Coronary artery (tissue), 2 donors: ENCODE measurements at regions not wholly inside any gene's neighbourhood (a gene's known extent, or its start where the extent isn't known, plus 50 kb on each side); places are given as distances from the start of the nearest gene placed in this dataset.

ENCODE experiments used
- DNase-seq: peaks from one replicate; pipeline ENCODE4 v3.0.0-alpha.2; 2017; ENCODE audit warnings: low spot score
- H3K27ac ChIP-seq, 2 donors: fragments of 200-600 bp; sonication (generic); one replicate each; pipeline ENCODE4 v1.5.1; 2016 to 2019
- H3K4me3 ChIP-seq: fragments of 200-600 bp; sonication (generic); 2 replicates; pipeline ENCODE4 v1.5.1; 2016; ENCODE audit warnings: mild to moderate bottlenecking, moderate library complexity
- CTCF ChIP-seq: fragments of 200-600 bp; sonication (generic); IDR thresholded peaks from one replicate; pipeline ENCODE4 v1.5.1; 2019; ENCODE audit warnings: antibody characterized with exemption

- Histone ChIP-seq H3K27ac (no peak overlapping the region), H3K4me3 (no peak overlapping the region)
- DNase-seq, result no peak
- TF ChIP-seq CTCF, result no peak
These were observed 968.4 kb downstream of the ZPLD1 start for GRCh38 chr3:103403191-103403590.

DNA sequence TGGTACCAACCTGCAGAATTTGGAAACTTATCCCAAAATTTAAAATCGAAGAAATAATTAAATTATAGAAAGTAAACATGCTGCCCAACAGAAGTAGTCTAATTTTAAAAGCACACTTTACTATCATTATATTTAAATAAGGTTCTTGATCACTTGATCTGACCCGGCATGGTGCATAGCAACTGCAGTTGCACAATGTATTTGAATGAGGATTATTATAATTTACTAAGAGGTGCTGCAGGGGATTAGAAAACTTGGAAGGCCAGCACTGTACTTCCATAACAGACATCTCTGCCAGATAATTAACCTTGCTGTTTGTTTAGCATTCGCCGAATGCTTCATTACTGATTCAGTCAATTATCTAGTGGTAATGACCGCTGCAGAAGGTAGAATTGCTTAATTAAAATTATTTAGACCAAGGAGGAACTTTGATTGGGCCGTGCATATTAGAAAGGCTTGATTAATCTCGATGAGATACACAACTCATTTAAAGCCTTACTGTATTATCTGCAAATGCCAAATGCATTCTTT lies 971.6 kb downstream of the ZPLD1 start:
- Histone ChIP-seq H3K4me3 (no peak overlapping the region), H3K27ac (no peak overlapping the region)
- TF ChIP-seq CTCF, result no peak
- DNase-seq, result no peak

- Histone ChIP-seq H3K4me3 (no peak overlapping the region), H3K27ac (no peak overlapping the region)
- TF ChIP-seq CTCF, result no peak
- DNase-seq, result no peak
These were observed 975.4 kb downstream of the ZPLD1 start for GRCh38 chr3:103410231-103410630.

- DNase-seq, result no peak
- Histone ChIP-seq H3K4me3 (no peak overlapping the region), H3K27ac (no peak overlapping the region)
- TF ChIP-seq CTCF, result no peak
These were observed 986.6 kb downstream of the ZPLD1 start for GRCh38 chr3:103421460-103421859.

- TF ChIP-seq CTCF, result no peak
- Histone ChIP-seq H3K27ac (no peak overlapping the region), H3K4me3 (no peak overlapping the region)
- no peak for DNase-seq
These were observed 1003.1 kb downstream of the ZPLD1 start for GRCh38 chr3:103437883-103438282.

GRCh38 chr3:103440539-103441203 lies 1005.9 kb downstream of the ZPLD1 start:
- DNase-seq, result no peak
- Histone ChIP-seq H3K4me3 (no peak overlapping the region), H3K27ac (no peak overlapping the region)
- no peak for TF ChIP-seq CTCF

- no peak for TF ChIP-seq CTCF
- DNase-seq, result no peak
- Histone ChIP-seq H3K4me3 (no peak overlapping the region), H3K27ac (no peak overlapping the region)
These were observed 1012.3 kb downstream of the ZPLD1 start for GRCh38 chr3:103446953-103447629.
